ENCODE measurements at regions not wholly inside any gene's neighbourhood (a gene's known extent, or its start where the extent isn't known, plus 50 kb on each side); places are given as distances from the start of the nearest gene placed in this dataset.

GRCh38 chr13:72180253-72180952 lies 313.4 kb upstream of the DACH1 start:
- TF ChIP-seq CTCF (IDR thresholded peaks at IDR 0.05) (no peak), POLR2A (IDR thresholded peaks at IDR 0.05) (no peak)

Data from adrenal gland (tissue), 5 donors.